ENCODE measurements at regions not wholly inside any gene's neighbourhood (a gene's known extent, or its start where the extent isn't known, plus 50 kb on each side); places are given as distances from the start of the nearest gene placed in this dataset.

GRCh38 chr6:23414051-23414445 is 712.0 kb upstream of the NRSN1 start:
- Histone ChIP-seq H3K4me1 (peaks cover 7% of the 10 kb centered on the region), H3K36me3 (no peaks in the 10 kb centered on the region), H3K4me3 (no peak overlapping the region), H3K27me3 (no peaks in the 10 kb centered on the region), H3K9me3 (no peaks in the 10 kb centered on the region), H3K27ac (no peak overlapping the region)
- WGBS, result 12% methylated on average over 2 of the region's 2 CpGs
- TF ChIP-seq, protein P1, sequence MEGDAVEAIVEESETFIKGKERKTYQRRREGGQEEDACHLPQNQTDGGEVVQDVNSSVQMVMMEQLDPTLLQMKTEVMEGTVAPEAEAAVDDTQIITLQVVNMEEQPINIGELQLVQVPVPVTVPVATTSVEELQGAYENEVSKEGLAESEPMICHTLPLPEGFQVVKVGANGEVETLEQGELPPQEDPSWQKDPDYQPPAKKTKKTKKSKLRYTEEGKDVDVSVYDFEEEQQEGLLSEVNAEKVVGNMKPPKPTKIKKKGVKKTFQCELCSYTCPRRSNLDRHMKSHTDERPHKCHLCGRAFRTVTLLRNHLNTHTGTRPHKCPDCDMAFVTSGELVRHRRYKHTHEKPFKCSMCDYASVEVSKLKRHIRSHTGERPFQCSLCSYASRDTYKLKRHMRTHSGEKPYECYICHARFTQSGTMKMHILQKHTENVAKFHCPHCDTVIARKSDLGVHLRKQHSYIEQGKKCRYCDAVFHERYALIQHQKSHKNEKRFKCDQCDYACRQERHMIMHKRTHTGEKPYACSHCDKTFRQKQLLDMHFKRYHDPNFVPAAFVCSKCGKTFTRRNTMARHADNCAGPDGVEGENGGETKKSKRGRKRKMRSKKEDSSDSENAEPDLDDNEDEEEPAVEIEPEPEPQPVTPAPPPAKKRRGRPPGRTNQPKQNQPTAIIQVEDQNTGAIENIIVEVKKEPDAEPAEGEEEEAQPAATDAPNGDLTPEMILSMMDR (IDR thresholded peaks at IDR 0.05), result no peak
- TF ChIP-seq EP300 (IDR thresholded peaks at IDR 0.05) (no peak), POLR2AphosphoS5 (IDR thresholded peaks at IDR 0.05) (no peak), POLR2A (IDR thresholded peaks at IDR 0.05) (no peak)
- DNase-seq (ENCODE audit: low spot score in 2 of 2), result no peak

DNA sequence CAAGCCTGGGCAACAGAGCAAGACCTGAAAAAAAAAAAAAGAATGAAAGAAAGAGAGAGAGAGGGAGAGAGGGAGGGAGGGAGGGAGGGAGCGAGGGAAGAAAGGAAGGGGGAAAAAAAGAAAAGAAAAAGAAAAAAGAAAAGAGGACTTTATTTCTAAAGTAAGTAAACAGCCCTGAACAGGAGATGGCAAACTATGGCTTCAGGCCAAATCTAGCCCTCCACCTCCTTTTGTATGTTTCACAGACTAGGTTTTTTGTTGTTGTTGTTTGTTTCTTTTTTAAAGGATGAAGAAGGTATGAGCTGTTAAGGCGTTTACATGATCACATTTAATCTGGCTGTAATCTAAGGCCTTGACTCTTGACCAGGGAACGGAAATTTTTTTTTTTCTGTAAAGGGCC is 711.1 kb upstream of the NRSN1 start:
- Histone ChIP-seq H3K27me3 (no peaks in the 10 kb centered on the region), H3K36me3 (no peaks in the 10 kb centered on the region), H3K9me3 (no peaks in the 10 kb centered on the region), H3K4me1 (peaks cover 7% of the 10 kb centered on the region), H3K27ac (no peak overlapping the region), H3K4me3 (no peak overlapping the region)
- no peak for DNase-seq (ENCODE audit: low spot score in 2 of 2)
- TF ChIP-seq, protein P1 (IDR thresholded peaks at IDR 0.05), result no peak
- 58% methylated on average over 3 of the region's 3 CpGs for WGBS

DNA sequence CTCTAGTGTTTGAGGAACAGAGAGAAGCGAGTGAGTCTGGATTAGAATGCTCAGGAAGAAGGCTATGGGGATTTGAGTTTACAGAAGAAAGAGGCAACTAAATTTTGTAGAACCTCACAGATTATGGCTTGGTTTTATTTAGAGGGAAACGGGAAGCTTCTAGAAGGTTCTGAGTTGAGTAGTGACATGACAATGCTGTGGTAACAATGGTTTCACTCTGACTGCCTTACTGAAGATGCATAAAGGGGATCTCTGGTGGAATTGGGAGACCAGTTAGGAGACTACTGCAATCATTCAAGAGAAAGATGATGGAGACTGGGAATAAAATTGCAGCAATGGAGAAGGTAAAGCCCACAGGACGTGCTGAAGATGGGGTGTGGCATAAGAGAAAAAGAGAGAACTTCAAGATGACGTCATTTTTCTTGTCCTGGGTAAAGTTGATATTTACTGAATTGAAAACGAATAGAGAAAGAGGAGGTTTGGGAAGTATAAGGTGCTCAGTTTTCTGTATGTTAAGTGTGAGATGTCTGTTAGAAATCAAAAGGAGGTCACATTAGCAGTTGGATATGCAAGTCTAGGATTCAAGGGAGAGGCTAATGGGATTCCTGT is 710.1 kb upstream of the NRSN1 start:
- no peak overlapping the region for H3K4me3 ChIP-seq
- 86% methylated on average over 5 of the region's 5 CpGs for WGBS
- H3K36me3 ChIP-seq, result no peaks in the 10 kb centered on the region
- no peaks in the 10 kb centered on the region for H3K27me3 ChIP-seq
- TF ChIP-seq POLR2AphosphoS5 (IDR thresholded peaks at IDR 0.05), result no peak
- TF ChIP-seq, protein P1 (IDR thresholded peaks at IDR 0.05), result no peak
- no peak for TF ChIP-seq POLR2A (IDR thresholded peaks at IDR 0.05)
- no peak for TF ChIP-seq EP300 (IDR thresholded peaks at IDR 0.05)
- H3K27ac ChIP-seq, result no peak overlapping the region
- H3K4me1 ChIP-seq, result peaks cover 7% of the 10 kb centered on the region
- no peaks in the 10 kb centered on the region for H3K9me3 ChIP-seq
- DNase-seq (ENCODE audit: low spot score in 2 of 2), result no peak

- no peak for TF ChIP-seq EP300 (IDR thresholded peaks at IDR 0.05)
- TF ChIP-seq, protein P1 (IDR thresholded peaks at IDR 0.05), result no peak
- TF ChIP-seq POLR2AphosphoS5 (IDR thresholded peaks at IDR 0.05), result no peak
- no peak for TF ChIP-seq POLR2A (IDR thresholded peaks at IDR 0.05)
- DNase-seq (ENCODE audit: low spot score in 2 of 2), result no peak
- WGBS, result 86% methylated on average over 9 of the region's 9 CpGs
Observed at GRCh38 chr6:23417133-23417532, 708.9 kb upstream of the NRSN1 start.

GRCh38 chr6:23418095-23418494 is 707.9 kb upstream of the NRSN1 start:
- Histone ChIP-seq H3K9me3 (no peaks in the 10 kb centered on the region), H3K27ac (no peak overlapping the region), H3K4me1 (peaks cover 7% of the 10 kb centered on the region), H3K4me3 (no peak overlapping the region), H3K27me3 (no peaks in the 10 kb centered on the region), H3K36me3 (no peaks in the 10 kb centered on the region)
- no peak for DNase-seq (ENCODE audit: low spot score in 2 of 2)
- WGBS, result 85% methylated on average over 3 of the region's 3 CpGs
- TF ChIP-seq POLR2A (IDR thresholded peaks at IDR 0.05), result no peak
- TF ChIP-seq EP300 (IDR thresholded peaks at IDR 0.05), result no peak
- TF ChIP-seq POLR2AphosphoS5 (IDR thresholded peaks at IDR 0.05), result no peak
- TF ChIP-seq, protein P1 (IDR thresholded peaks at IDR 0.05), result no peak

More at GRCh38 chr6:23417133-23417532, 708.9 kb upstream of the NRSN1 start:
- Histone ChIP-seq H3K27ac (no peak overlapping the region), H3K27me3 (no peaks in the 10 kb centered on the region), H3K4me1 (peaks cover 7% of the 10 kb centered on the region), H3K4me3 (no peak overlapping the region), H3K9me3 (no peaks in the 10 kb centered on the region), H3K36me3 (no peaks in the 10 kb centered on the region)
